ENCODE measurements at regions not wholly inside any gene's neighbourhood (a gene's known extent, or its start where the extent isn't known, plus 50 kb on each side); places are given as distances from the start of the nearest gene placed in this dataset.

DNA sequence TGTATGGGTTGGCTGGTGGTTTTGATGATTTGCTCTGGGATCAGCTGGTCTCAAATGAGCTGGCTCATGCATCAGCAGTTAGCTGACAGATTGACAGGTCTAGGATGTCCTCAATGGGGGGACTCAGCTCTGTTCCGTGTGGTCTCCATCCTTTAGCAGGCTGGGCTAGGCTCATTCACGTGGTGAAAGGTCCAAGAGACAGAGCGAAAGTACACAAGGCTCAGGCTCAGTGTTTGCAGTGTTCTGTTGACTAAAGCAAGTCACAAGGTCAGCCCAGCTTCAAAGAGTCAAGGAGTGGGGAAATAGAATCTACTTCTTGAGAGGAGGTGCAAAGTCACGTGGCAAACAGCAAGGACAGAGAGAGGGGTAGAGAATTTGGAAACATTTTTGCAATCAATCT is 126.5 kb upstream of the CMC1 start (continued):
- TF ChIP-seq ZC3H13 (CRISPR knock-in tag; IDR thresholded peaks at IDR 0.05): no peak
- no peak for TF ChIP-seq YEATS4 (CRISPR knock-in tag; IDR thresholded peaks at IDR 0.05; ENCODE audit: borderline replicate concordance)
- no peak for TF ChIP-seq ZNF549 (CRISPR knock-in tag; IDR thresholded peaks at IDR 0.05)
- no peak for TF ChIP-seq ZNF879 (CRISPR knock-in tag; IDR thresholded peaks at IDR 0.05)
- no peak for TF ChIP-seq RBM39 (IDR thresholded peaks at IDR 0.05; ENCODE audit: low read depth, low read length, poor library complexity, severe bottlenecking)
- no peak for TF ChIP-seq TBP (CRISPR knock-in tag; IDR thresholded peaks at IDR 0.05)
- TF ChIP-seq ZNF460 (CRISPR knock-in tag; IDR thresholded peaks at IDR 0.05; ENCODE audit: borderline replicate concordance): no peak
- TF ChIP-seq NFE2L1 (CRISPR knock-in tag; IDR thresholded peaks at IDR 0.05; ENCODE audit: borderline replicate concordance): no peak
- TF ChIP-seq, protein P1, sequence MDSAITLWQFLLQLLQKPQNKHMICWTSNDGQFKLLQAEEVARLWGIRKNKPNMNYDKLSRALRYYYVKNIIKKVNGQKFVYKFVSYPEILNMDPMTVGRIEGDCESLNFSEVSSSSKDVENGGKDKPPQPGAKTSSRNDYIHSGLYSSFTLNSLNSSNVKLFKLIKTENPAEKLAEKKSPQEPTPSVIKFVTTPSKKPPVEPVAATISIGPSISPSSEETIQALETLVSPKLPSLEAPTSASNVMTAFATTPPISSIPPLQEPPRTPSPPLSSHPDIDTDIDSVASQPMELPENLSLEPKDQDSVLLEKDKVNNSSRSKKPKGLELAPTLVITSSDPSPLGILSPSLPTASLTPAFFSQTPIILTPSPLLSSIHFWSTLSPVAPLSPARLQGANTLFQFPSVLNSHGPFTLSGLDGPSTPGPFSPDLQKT (CRISPR knock-in tag; IDR thresholded peaks at IDR 0.05; ENCODE audit: borderline replicate concordance): no peak
- no peak for TF ChIP-seq SRY (CRISPR knock-in tag; IDR thresholded peaks at IDR 0.05)
- TF ChIP-seq, protein P2, sequence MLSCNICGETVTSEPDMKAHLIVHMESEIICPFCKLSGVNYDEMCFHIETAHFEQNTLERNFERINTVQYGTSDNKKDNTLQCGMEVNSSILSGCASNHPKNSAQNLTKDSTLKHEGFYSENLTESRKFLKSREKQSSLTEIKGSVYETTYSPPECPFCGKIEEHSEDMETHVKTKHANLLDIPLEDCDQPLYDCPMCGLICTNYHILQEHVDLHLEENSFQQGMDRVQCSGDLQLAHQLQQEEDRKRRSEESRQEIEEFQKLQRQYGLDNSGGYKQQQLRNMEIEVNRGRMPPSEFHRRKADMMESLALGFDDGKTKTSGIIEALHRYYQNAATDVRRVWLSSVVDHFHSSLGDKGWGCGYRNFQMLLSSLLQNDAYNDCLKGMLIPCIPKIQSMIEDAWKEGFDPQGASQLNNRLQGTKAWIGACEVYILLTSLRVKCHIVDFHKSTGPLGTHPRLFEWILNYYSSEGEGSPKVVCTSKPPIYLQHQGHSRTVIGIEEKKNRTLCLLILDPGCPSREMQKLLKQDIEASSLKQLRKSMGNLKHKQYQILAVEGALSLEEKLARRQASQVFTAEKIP (CRISPR knock-in tag; IDR thresholded peaks at IDR 0.05; ENCODE audit: borderline replicate concordance): no peak
- TF ChIP-seq, protein P3, sequence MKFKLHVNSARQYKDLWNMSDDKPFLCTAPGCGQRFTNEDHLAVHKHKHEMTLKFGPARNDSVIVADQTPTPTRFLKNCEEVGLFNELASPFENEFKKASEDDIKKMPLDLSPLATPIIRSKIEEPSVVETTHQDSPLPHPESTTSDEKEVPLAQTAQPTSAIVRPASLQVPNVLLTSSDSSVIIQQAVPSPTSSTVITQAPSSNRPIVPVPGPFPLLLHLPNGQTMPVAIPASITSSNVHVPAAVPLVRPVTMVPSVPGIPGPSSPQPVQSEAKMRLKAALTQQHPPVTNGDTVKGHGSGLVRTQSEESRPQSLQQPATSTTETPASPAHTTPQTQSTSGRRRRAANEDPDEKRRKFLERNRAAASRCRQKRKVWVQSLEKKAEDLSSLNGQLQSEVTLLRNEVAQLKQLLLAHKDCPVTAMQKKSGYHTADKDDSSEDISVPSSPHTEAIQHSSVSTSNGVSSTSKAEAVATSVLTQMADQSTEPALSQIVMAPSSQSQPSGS (CRISPR knock-in tag; IDR thresholded peaks at IDR 0.05): peak; percentile 68
- TF ChIP-seq, protein P4, sequence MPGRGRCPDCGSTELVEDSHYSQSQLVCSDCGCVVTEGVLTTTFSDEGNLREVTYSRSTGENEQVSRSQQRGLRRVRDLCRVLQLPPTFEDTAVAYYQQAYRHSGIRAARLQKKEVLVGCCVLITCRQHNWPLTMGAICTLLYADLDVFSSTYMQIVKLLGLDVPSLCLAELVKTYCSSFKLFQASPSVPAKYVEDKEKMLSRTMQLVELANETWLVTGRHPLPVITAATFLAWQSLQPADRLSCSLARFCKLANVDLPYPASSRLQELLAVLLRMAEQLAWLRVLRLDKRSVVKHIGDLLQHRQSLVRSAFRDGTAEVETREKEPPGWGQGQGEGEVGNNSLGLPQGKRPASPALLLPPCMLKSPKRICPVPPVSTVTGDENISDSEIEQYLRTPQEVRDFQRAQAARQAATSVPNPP (CRISPR knock-in tag; IDR thresholded peaks at IDR 0.05): no peak
- no peak; the same call in 1 of the 2 replicates for TF ChIP-seq ZNF7 (CRISPR knock-in tag; IDR thresholded peaks at IDR 0.05)
- TF ChIP-seq CEBPG (CRISPR knock-in tag; IDR thresholded peaks at IDR 0.05): peak; percentile 66
- no peak for TF ChIP-seq ZNF607 (CRISPR knock-in tag; IDR thresholded peaks at IDR 0.05; ENCODE audit: borderline replicate concordance)
- TF ChIP-seq, protein P5, sequence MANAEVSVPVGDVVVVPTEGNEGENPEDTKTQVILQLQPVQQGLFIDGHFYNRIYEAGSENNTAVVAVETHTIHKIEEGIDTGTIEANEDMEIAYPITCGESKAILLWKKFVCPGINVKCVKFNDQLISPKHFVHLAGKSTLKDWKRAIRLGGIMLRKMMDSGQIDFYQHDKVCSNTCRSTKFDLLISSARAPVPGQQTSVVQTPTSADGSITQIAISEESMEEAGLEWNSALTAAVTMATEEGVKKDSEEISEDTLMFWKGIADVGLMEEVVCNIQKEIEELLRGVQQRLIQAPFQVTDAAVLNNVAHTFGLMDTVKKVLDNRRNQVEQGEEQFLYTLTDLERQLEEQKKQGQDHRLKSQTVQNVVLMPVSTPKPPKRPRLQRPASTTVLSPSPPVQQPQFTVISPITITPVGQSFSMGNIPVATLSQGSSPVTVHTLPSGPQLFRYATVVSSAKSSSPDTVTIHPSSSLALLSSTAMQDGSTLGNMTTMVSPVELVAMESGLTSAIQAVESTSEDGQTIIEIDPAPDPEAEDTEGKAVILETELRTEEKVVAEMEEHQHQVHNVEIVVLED (CRISPR knock-in tag; IDR thresholded peaks at IDR 0.05; ENCODE audit: borderline replicate concordance): no peak
- TF ChIP-seq, protein P6, sequence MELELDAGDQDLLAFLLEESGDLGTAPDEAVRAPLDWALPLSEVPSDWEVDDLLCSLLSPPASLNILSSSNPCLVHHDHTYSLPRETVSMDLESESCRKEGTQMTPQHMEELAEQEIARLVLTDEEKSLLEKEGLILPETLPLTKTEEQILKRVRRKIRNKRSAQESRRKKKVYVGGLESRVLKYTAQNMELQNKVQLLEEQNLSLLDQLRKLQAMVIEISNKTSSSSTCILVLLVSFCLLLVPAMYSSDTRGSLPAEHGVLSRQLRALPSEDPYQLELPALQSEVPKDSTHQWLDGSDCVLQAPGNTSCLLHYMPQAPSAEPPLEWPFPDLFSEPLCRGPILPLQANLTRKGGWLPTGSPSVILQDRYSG (CRISPR knock-in tag; IDR thresholded peaks at IDR 0.05): no peak
- TF ChIP-seq, protein P7, sequence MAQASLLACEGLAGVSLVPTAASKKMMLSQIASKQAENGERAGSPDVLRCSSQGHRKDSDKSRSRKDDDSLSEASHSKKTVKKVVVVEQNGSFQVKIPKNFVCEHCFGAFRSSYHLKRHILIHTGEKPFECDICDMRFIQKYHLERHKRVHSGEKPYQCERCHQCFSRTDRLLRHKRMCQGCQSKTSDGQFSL (CRISPR knock-in tag; IDR thresholded peaks at IDR 0.05): no peak
- no peak for TF ChIP-seq GTF2F1 (IDR thresholded peaks at IDR 0.05; ENCODE audit: low read length)
- TF ChIP-seq, protein P8, sequence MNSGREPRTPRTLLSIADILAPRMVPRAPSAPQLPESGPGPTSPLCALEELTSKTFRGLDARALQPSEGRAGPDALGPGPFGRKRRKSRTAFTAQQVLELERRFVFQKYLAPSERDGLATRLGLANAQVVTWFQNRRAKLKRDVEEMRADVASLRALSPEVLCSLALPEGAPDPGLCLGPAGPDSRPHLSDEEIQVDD (CRISPR knock-in tag; IDR thresholded peaks at IDR 0.05; ENCODE audit: borderline replicate concordance): no peak
- no peak for TF ChIP-seq ZNF780A (CRISPR knock-in tag; IDR thresholded peaks at IDR 0.05)
- no peak for TF ChIP-seq TCF7L2 (IDR thresholded peaks at IDR 0.05; ENCODE audit: low read depth, low read length)

Data from HepG2 (cell line).